Gastroesophageal sphincter (tissue), 4 donors: ENCODE measurements at regions not wholly inside any gene's neighbourhood (a gene's known extent, or its start where the extent isn't known, plus 50 kb on each side); places are given as distances from the start of the nearest gene placed in this dataset.
"Not testable (repeated sequence)": the region's sequence is repeated elsewhere in the genome, so short reads cannot be mapped to it uniquely, and the experiment has no call there.

Experiments
- ATAC-seq: fragments of 150-250 bp; one replicate; pipeline ENCODE4 v1.9.1; 2016; ENCODE audit warnings: mild to moderate bottlenecking, moderate library complexity
- H3K27ac ChIP-seq, 4 donors: fragments of 200-600 bp; sonication (generic) in 3 of 4; 1 replicate in 3 of 4; 2 replicates in 1 of 4; pipeline ENCODE4 v1.5.1; 2016 to 2019
- H3K27me3 ChIP-seq: fragments of 200-600 bp; sonication (generic); one replicate; pipeline ENCODE4 v1.5.1; 2019
- H3K36me3 ChIP-seq, 2 donors: fragments of 200-600 bp; sonication (generic); one replicate each; pipeline ENCODE4 v1.5.1; 2019; ENCODE audit warnings: control low read depth in 1 of 2
- H3K4me1 ChIP-seq, 3 donors: fragments of 200-600 bp; sonication (generic); 1 replicate in 2 of 3; 2 replicates in 1 of 3; pipeline ENCODE4 v1.5.1; 2016 to 2019; ENCODE audit warnings: control low read depth in 2 of 3
- H3K4me3 ChIP-seq, 2 donors: fragments of 200-600 bp; sonication (generic); one replicate each; pipeline ENCODE4 v1.5.1; 2019; ENCODE audit warnings: mild to moderate bottlenecking in 1 of 2, moderate library complexity in 1 of 2
- H3K9me3 ChIP-seq, 3 donors: fragments of 200-600 bp; sonication (generic); one replicate each; pipeline ENCODE4 v1.5.1; 2017 to 2019; ENCODE audit warnings: control low read depth in 2 of 3
- CTCF ChIP-seq, 4 experiments: fragments of 200-600 bp in 2 of 4; fragments of 450-650 bp in 2 of 4; sonication (generic) in 1 of 4; IDR thresholded peaks; one replicate each; pipeline ENCODE4 v1.5.1; 2017 to 2019; ENCODE audit warnings: antibody characterized with exemption in 4 of 4, mild to moderate bottlenecking in 2 of 4, moderate library complexity in 2 of 4
- EP300 ChIP-seq: sonication (generic); formaldehyde crosslinking; IDR thresholded peaks from one replicate; pipeline ENCODE4 v1.6.1; 2017; ENCODE audit warnings: antibody characterized with exemption, mild to moderate bottlenecking
- POLR2A ChIP-seq, 2 donors: fragments of 450-650 bp; IDR thresholded peaks; one replicate each; pipeline ENCODE4 v1.6.1; 2017; ENCODE audit warnings: antibody characterized with exemption in 2 of 2, mild to moderate bottlenecking in 2 of 2, moderate library complexity in 1 of 2
- POLR2AphosphoS5 ChIP-seq: sonication (generic); formaldehyde crosslinking; IDR thresholded peaks from one replicate; pipeline ENCODE4 v1.6.1; 2017; ENCODE audit warnings: antibody characterized with exemption
- WGBS, 2 donors: methylation state at CpG; one replicate each; pipeline ENCODE4 v1.1.5; 2018; ENCODE audit warnings: low coverage in 1 of 2; 5-methylcytosine and 5-hydroxymethylcytosine counted together

- WGBS, 2 donors, result 57 to 65% methylated on average over 3 of the region's 3 CpGs
- Histone ChIP-seq H3K27me3 (peaks cover 45% of the 10 kb centered on the region), H3K27ac (no peak overlapping the region), H3K36me3 (no peaks in the 10 kb centered on the region), H3K4me1 (peaks cover 0 to 5% (median 3%) of the 10 kb centered on the region in 3 donors), H3K4me3 (no peak overlapping the region), H3K9me3 (no peaks in the 10 kb centered on the region)
- ATAC-seq, result no peak
- TF ChIP-seq POLR2AphosphoS5 (no peak), EP300 (no peak), CTCF (IDR thresholded peaks at IDR 0.05) (no peak), POLR2A (IDR thresholded peaks at IDR 0.05) (no peak)
These were observed 71.4 kb upstream of the PDSS1 start for GRCh38 chr10:26626066-26626465.

- Histone ChIP-seq H3K4me3 (no peak overlapping the region), H3K4me1 (peaks cover 0 to 2% (median 2%) of the 10 kb centered on the region in 3 donors), H3K9me3 (no peaks in the 10 kb centered on the region), H3K27me3 (peaks cover 40% of the 10 kb centered on the region), H3K27ac (no peak overlapping the region), H3K36me3 (no peaks in the 10 kb centered on the region)
- ATAC-seq, result no peak
- 26 to 47% methylated on average over 3 of the region's 3 CpGs for WGBS, 2 donors
- TF ChIP-seq POLR2AphosphoS5 (no peak), EP300 (no peak), CTCF (IDR thresholded peaks at IDR 0.05) (no peak), POLR2A (IDR thresholded peaks at IDR 0.05) (no peak)
These were observed 70.2 kb upstream of the PDSS1 start for GRCh38 chr10:26627324-26627723.

GRCh38 chr10:26628395-26628794 lies 69.1 kb upstream of the PDSS1 start:
- 49 to 65% methylated on average over 2 of the region's 2 CpGs for WGBS, 2 donors
- ATAC-seq, result no peak

GRCh38 chr10:26632171-26632570 lies 65.3 kb upstream of the PDSS1 start:
- not testable (repeated sequence) for H3K27me3 ChIP-seq, H3K4me1 ChIP-seq, H3K36me3 ChIP-seq, ATAC-seq, H3K27ac ChIP-seq, H3K9me3 ChIP-seq, H3K4me3 ChIP-seq
- no CpG with 5 or more reads among the region's 3 CpGs for WGBS, 2 donors

More at GRCh38 chr10:26628395-26628794, 69.1 kb upstream of the PDSS1 start:
- no peaks in the 10 kb centered on the region for H3K36me3 ChIP-seq
- no peaks in the 10 kb centered on the region for H3K9me3 ChIP-seq
- H3K27ac ChIP-seq, result no peak overlapping the region
- TF ChIP-seq POLR2A (IDR thresholded peaks at IDR 0.05) (no peak), CTCF (IDR thresholded peaks at IDR 0.05) (no peak), POLR2AphosphoS5 (no peak), EP300 (no peak)
- no peaks in the 10 kb centered on the region for H3K4me1 ChIP-seq
- peaks cover 29% of the 10 kb centered on the region for H3K27me3 ChIP-seq
- no peak overlapping the region for H3K4me3 ChIP-seq

- not testable (repeated sequence) for H3K4me1 ChIP-seq, H3K36me3 ChIP-seq, H3K27me3 ChIP-seq, H3K4me3 ChIP-seq, H3K27ac ChIP-seq, ATAC-seq, H3K9me3 ChIP-seq
These were observed 63.4 kb upstream of the PDSS1 start for GRCh38 chr10:26634111-26634510.

- H3K27me3 ChIP-seq, result no peaks in the 10 kb centered on the region
- WGBS, 2 donors, result 67 to 71% methylated on average over 2 to 10 of the region's 19 CpGs
- H3K9me3 ChIP-seq, result peaks cover 0 to 11% (median 0%) of the 10 kb centered on the region in 3 donors
- H3K27ac ChIP-seq, result no peak overlapping the region
- no peaks in the 10 kb centered on the region for H3K4me1 ChIP-seq
- ATAC-seq, result peak; percentile 36
- H3K4me3 ChIP-seq, result no peak overlapping the region
- TF ChIP-seq POLR2AphosphoS5, result no peak
- no peaks in the 10 kb centered on the region for H3K36me3 ChIP-seq
These were observed 59.8 kb upstream of the PDSS1 start for GRCh38 chr10:26637521-26638275.
